Activated CD8-positive, alpha-beta memory T cell treated with anti-CD3 and anti-CD28 coated beads for 24 hours (primary cell): ENCODE measurements at regions not wholly inside any gene's neighbourhood (a gene's known extent, or its start where the extent isn't known, plus 50 kb on each side); places are given as distances from the start of the nearest gene placed in this dataset.
"Not testable (repeated sequence)": the region's sequence is repeated elsewhere in the genome, so short reads cannot be mapped to it uniquely, and the experiment has no call there.

Experiments used
- DNase-seq: peaks from one replicate; pipeline ENCODE4 v3.0.0-alpha.2; 2020

DNA sequence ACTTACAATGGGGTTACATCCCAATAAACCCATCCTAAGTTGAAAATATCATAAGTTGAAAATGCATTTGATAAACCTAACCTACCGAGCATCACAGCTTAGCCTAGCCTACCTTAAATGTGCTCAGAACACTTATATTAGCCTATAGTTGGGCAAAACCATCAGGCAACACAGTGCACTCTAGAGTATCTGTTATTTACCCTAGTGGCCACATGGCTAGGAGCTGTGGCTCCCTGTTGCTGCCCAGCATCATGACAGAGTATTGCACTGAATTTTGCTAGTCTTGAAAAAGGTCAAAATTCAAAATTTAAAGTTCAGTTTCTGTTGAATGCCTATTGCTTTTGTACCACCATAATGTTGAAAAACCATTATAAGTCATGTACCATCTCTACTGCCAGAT is 482.7 kb upstream of the ZEB2 start:
- no peak for DNase-seq

DNA sequence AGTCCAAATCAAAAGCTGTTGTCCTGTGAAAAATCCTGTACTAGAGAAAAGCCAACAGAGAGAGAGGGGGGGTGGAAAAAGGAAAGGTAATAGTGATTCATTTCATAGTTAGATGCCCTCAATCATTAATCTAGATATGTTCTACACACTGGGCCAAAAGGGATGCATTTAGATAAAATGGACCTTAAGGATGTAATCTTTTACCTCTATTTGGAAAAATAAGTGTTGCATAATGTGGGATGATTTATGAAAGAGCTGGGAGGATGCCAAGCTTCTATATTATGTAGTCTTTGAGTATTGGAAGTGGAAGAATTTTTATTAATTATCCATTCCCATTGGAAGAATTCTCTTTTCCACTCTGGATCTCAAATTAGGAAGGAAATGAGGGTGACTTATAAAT is 480.5 kb upstream of the ZEB2 start:
- DNase-seq = no peak

DNA sequence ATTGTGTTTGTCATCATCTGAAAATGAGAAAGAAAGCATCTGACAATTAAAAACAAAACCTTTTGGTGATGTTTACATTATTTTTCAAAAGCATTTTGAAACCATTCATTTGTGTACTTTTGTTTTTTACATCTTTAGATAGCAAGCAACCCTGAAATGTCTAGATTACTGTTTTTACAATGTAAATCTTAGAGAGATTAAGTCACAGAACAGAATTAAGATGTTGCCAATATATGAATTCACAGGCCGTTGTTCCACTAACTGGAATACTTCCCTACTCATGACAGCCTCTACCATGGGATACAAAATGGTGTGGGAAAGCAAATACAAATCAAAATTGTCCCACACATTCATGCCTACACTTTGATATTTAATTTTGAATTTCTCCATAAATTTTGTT is 480.0 kb upstream of the ZEB2 start:
- no peak for DNase-seq

DNA sequence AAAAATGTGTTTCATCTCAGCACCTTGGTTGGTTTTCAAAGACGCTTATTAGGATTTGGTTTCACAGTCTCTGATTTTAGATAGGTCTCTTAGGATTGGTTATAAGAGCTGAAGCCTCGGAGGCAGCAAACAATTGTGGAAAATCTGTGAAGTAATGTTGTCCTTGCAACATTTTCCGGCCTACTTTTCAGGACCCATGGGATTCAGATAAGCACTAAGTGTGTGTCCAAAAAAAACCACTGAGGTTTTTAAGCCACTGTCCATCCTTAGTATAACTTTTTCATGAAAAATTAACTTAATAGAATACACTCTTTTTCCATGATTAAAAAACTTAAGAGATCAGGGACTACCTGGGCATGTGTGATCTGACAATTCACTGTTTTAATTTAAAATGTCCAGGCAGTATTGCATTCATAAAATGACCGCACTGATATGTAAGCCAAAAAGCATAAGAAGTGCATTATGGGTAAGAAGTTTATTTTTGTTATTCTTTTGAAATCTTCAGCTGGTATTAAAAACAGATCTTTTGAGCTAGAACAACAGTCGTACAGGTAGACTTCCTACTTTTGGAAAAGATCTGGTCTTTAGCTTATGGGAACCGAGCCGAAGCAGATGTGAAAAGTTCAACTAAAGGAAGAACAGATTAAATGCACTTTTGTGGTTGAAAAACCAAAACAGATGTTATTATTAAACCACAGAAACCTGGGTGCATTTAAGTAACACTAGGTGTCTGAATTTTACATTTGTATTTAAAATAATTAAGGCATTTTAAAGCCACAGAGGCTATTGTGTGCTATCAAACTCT is 479.4 kb upstream of the ZEB2 start:
- no peak for DNase-seq

DNA sequence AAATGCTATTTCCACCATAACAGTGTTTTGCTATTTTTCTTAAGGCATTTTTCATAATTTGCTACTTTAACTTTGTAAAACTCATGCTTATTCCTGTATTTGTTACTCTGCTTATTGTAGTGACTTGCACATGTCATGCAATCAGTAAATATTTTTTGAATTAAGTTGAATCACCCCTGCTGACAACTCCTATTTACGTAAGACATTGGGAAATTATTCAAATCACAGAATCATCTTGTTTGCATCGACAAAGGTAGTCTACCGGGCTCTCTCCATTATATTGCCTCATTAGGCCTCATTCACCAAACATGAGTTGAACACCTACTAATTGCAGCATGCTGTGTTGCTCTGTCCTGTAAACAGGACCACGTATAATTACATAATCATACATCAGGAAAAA is 478.5 kb upstream of the ZEB2 start:
- no peak for DNase-seq

DNA sequence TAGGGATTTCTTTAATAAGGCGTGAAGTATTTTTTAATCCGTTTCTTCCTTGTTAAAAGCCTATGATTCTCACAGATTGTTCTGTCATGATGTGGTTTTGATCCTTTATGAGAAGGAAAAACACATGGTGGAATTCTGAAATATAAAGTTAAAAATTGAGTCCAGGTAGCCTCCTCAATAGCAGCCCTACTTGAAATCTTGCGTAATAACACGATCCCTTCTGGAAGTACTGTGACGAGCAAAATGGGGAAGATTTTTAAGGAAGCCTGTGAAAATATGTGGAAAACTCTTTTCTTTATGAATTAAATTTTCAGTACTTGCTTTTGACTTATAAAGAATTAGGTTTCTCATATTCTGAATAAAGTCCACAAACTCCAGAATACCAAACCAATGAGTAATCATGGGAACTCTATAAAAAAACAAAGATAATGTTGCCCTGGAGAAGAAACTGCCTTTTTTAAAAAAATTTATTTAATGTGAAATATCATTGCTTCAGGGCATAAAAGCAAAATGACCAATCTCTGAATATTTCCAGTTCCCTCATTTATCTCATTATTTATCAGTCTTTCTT is 476.4 kb upstream of the ZEB2 start:
- no peak for DNase-seq

DNA sequence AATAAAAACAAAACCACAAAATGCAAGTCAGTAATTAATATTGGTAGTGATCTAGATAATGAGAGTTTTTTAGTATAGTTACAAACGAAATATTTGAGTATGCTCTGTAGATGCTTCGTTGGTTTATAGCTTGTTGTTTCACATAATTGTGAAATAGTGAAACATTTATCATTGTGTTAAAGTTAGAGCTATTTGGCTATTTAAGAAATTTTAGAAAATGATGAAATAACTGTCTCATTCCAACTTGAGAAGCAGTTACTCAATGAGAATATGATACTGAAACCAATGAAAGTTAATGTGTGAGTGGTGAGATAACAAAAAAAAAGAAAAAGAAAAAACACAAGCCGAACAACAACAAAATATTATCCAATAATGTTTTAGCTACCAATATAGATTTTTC is 475.6 kb upstream of the ZEB2 start:
- DNase-seq = no peak

DNA sequence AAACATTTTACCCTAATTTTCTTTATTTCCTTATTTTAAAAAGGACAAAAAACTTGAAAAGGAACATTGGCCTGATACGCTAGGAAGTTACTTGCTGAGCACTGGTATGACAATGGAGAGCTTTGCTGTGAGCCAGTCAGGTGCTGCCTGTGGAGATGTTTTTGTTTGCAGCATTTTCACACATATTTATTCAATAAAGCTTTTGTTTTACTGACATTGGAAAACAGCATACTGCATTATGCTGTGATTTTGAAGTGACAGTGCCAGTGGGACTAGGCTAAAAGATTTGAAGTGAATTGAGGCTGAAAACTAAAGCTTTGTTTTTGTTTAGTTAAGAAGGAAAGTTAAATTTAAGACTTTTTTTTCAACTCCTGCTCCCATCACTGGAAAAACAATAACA is 470.7 kb upstream of the ZEB2 start:
- DNase-seq = no peak

DNA sequence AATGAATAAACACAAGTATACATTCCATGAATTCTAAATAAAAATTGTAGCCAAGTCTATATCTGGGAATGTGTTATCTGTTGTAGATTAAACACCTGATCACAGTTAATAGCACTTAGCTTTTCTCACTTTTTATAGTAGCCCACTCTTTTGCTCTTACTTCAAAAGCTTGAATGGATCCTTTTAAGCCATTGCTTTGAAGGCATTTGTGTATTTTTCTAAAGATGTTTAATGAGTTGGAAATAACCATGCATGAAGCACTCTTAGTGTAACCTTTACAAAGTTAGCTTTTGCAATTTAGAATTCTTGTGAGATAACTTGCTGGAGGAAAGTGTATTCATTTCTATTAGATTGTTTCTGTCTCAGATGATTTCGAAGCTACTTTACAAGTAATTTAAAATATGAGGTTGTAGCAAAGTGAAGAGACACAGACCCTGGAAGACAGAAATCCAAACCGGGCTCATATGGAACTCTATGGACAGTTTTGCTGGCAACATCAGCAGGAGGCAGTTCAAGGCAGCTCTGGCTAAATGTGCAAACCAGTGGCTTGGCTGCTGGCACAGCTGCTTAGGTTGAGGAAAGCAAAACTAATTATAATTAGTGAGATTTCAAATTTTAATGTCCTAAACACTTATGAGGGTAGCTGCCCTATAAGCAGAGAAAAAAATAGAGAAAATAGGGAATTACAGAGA is 469.8 kb upstream of the ZEB2 start:
- no peak for DNase-seq

DNA sequence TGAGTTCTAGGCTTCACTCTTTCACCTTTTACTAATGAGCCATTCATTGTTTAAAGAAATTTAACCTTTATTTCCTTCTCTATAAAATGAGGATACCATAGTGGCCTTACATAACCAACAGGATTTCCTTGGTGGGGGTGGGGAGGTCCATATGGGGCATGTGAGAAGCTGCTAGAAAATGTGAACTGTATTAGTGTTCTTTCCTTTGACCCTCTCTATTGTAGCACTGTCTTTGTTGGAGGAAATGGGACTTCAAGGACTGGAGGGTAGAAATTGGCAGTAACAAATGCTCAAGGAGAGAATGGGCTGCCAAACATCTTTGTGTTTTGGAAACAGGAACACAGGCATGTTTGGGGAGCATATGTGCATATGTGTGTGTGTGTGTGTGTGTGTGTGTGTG is 468.7 kb upstream of the ZEB2 start:
- DNase-seq = no peak

DNA sequence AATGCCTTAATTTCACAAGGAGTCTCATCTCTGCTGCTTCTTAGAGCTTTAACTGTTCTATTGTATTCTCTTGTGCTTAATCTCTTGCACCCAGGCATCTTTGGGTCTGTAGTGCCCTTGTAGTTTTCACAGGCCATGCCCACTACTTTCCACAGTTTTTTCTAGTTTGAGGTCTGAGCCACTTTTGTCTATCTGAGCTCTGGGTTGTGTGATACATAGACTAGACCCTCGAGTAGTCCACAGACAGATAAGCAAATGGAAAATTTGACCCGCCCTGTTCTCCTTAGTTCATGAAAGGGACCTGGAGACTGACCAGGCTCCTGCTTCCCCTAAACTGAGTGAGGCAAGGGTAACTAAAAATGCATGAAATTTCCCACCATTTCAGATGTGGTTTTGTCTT is 466.8 kb upstream of the ZEB2 start:
- no peak for DNase-seq

DNA sequence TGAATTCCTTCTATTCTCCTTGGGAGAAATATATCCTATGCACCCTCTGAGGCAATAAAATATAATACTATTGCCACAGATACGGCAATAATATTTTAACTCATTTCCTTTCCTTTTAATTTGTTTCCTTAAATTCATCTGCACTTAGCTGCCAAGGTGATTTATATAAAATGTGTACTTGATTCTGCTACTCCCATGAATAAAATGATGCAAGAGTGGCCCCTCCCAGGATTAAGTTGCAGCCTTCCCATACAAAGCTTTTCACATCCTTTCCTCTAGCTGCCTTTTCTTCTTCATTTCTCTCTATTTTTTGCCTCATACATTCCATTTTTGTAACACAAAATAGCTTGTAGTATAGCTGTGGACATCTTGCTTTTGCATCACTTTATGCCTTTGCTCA is 464.1 kb upstream of the ZEB2 start:
- no peak for DNase-seq

DNA sequence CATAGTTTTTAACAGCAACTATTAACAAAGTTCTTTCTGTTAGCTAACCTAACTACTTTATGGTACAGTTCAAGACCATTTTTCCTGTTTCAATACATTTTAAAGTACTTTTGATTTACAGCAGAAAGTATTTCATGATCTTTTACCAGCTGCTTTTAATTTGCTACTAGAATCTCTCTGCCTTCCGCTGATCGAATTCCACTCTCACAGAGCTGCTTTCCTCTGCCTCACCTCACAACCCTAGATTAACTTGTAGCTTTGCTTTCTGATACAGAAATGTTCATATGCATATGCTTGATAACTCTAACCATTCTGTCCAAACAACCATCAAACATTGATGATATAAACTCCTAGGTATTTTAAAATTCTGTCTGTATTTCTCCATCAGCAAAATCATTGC is 463.2 kb upstream of the ZEB2 start:
- DNase-seq = no peak

DNA sequence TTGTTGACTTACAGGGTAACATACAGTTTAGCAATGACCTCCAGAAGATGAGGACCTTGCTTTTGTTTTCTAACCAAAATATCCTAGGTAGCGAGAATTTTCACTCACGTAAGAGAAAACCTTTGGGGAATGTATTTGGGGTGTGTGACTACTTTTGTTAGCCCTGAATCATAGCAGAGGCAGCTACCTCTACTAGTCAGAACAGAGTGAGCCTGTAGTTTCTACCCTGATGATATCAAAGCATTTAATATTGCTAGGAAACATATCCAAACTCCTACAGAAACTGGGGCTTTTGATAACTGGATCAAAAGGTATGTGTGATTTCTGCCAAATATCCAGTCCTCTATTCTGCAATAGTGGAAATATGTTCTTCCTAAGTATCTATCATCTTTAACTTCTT is 462.6 kb upstream of the ZEB2 start:
- DNase-seq = no peak

DNA sequence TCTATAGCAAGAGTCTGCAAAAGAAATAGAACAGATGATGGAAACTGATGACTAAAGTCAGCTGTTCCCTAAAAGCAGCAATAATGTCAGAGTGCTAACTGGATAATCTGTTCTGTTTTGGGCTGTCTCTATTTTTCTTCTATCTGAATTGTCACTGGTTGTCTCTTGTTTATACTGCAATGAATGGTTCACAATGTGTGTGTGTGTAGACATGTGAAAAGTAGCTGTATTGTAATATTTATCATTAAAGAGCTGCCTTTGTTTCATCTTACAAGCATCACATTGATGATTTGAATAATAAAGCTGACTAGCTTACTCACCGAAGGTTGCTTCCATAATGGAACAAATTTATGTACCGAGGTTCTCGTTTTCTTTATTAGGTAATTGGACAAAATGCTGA is 456.0 kb upstream of the ZEB2 start:
- no peak for DNase-seq

DNA sequence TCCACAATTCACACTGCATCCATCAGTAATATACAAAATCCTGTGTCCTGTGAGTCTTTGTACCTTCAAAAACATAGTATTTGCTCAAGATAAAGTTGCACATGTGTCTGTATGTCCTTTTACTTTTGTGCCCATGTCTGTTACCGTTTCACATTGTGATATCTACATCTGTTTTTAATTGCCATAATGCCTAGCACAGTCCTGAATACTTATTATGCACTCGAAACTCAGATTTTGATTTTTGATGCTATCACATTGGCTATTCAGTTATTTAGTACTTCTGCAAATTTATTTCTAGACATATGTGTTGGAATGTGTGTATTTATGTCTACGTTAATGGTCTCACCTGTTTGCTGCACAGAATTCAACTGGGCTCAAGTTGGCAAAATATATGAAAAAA is 452.8 kb upstream of the ZEB2 start:
- DNase-seq = no peak

DNA sequence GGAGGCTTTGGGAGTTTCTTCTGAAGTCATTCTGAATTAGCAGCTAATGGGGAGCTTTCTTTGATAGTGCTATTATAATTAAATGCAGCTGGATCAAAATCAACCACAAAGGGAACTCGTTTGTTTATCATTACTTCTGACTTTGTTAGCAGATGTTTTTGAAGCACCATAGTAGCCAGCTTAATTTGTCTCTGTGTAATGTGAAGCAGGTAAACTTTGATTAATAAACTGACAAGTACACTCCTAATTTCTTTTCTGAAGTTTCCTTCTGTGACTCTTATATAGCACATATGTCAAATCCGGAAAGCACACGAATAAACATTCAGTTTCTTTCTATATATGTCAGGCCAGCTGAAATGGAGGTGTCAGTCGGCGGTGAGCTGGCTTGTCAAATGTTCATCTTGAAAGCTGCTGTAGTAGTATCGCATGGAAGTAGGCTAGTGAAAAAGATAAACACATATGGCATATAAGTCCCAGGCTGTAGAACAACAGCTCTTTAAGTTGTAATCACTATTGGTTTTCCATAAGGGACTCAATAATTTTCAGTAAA is 451.9 kb upstream of the ZEB2 start:
- DNase-seq = no peak

DNA sequence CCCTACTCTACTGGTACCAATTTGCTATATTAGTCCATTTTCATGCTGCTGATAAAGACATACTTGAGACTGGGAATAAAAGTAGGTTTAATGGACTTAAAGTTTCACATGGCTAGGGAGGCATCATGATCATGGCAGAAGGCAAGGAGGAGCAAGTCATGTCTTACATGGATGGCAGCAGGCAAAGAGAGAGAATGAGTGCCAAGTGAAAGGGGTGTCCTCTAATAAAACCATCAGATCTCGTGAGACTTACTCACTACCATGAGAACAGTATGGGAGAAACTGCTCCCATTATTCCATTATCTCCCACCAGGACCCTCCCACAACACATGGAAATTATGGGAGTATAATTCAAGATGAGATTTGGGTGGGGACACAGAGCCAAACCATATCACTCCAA is 450.5 kb upstream of the ZEB2 start:
- DNase-seq = not testable (repeated sequence)

DNA sequence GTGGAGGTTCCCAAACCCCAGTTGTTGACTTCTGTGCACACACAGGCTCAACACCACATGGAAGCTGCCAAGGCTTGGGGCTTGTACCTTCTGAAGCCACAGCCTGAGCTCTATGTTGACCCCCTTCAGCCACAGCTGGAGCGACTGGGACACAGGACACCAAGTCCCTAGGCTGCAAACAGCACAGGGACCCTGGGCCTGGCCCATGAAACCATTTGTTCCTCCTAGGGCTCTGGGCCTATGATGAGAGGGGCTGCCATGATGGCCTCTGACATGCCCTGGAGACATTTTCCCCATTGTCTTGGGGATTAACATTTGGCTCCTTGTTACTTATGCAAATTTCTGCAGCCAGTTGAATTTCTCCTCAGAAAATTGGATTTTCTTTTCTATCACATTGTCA is 449.6 kb upstream of the ZEB2 start:
- not testable (repeated sequence) for DNase-seq

DNA sequence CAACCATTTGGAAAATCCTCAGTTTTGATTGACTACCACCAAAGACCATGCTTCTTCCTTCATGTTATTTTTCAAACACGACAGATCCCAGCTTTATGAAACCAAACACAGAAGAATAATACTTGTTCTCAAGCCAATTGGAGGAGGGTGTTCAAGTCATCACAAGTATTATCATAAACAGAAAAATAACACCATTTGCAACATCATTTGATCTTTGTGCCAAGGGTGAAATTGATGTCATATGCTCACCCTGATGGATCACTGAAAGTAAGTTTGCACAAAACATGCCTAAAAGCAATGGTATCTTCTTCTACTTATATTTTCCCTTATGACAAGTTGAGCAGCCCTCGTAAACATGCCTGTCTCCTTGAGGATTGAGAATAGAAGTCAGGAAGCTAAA is 448.0 kb upstream of the ZEB2 start:
- no peak for DNase-seq

DNA sequence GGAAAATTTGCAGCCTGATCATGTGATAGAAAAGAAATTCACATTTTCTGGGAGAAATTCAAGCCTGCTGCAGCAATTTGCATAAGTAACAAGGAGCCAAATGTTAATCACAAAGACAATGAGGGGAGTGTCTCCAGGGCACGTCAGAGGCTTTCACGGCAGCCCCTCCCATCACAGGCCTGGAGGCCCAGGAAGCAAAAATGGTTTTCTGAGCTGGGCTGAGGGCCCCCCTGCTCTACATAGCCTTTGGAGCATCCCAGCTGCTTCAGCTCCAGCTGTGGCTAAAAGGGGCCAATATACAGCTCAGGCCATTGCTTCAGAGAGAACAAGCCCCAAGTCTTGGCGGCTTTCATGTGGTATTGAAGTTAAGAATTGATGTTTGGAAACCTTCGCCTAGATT is 445.3 kb upstream of the ZEB2 start:
- DNase-seq = no peak

DNA sequence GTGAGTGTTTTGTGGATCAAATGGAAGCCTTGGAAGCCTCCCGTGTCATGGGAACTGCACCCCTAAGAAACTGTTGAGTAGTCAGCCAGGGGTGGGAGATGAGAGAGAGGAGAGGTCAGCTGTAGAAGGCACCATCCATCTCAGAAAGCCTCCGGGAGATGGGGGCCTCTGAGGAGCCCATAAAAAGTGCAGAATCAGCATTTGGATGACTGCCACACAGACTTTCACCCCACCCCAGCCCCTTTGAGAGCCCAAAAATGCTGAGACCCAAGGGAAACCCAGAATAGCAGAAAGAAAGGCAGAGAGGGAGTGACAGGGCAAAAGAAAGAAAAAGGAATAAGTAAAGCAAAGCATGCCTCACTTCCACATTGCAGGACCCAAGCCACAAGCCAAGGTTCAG is 443.1 kb upstream of the ZEB2 start:
- DNase-seq = no peak

DNA sequence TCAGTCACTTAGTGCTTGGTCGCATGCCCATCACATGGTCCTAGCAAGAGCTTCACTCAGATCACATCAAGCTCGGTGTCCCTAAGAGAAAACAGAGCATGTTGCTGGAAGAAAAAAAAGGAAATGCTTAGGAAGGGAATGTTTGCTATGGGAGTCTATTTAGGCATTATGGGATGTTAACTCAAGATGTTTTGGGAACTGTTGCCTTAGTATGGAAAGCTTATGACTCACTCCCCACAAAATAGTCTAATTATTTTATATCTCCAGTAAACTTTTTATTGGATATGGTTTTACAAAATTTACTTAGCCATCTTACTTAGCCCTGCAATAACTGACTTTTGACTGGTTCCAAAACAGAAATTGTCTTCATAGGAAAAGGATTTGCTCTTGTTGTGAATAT is 439.5 kb upstream of the ZEB2 start:
- no peak for DNase-seq

DNA sequence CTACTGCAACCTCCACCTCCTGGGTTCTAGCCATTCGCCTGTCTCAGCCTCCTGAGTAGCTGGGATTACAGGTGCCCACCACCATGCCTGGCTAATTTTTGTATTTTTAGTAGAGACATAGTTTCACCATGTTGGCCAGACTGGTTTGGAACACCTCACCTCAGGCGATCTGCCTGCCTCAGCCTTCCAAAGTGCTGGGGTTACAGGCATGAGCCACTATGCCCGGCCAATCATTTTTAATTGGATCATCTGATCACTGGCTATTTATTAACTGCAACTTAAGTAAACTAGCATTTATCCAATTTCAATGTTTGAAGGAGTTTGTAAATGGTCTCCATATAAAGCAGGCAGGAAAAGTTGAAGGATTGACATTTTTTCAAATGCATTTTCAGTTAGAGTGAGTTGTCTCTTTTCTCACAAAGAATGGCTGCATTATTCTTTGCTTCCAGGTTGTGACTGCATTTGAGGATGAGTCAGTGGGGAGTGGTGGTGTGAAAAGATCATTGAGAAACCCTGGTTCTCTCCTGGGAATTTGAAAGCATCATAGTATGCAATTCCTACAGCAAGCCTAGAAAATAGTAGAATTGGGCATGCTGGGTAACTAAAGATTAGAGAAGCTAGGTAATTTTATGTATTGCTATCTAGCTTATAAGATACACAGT is 431.1 kb upstream of the ZEB2 start:
- DNase-seq = no peak
